Uterus (tissue), 2 donors: ENCODE measurements at regions not wholly inside any gene's neighbourhood (a gene's known extent, or its start where the extent isn't known, plus 50 kb on each side); places are given as distances from the start of the nearest gene placed in this dataset.

Experiments used
- CTCF ChIP-seq, 4 experiments: fragments of 200-600 bp in 2 of 4; fragments of 450-650 bp in 2 of 4; sonication (generic) in 2 of 4; IDR thresholded peaks; one replicate each; pipeline ENCODE4 v1.5.1; 2016 to 2019; ENCODE audit warnings: antibody characterized with exemption in 4 of 4, mild to moderate bottlenecking in 2 of 4, moderate library complexity in 1 of 4
- POLR2A ChIP-seq, 2 donors: fragments of 450-650 bp; IDR thresholded peaks; one replicate each; pipeline ENCODE4 v1.6.1; 2016; ENCODE audit warnings: antibody characterized with exemption in 2 of 2, mild to moderate bottlenecking in 1 of 2, moderate library complexity in 1 of 2

- TF ChIP-seq CTCF (IDR thresholded peaks at IDR 0.05) = no peak
- TF ChIP-seq POLR2A (IDR thresholded peaks at IDR 0.05) = no peak
Measured at GRCh38 chr3:147958754-147959153, 549.6 kb downstream of the ZIC1 start.
